ENCODE measurements at regions not wholly inside any gene's neighbourhood (a gene's known extent, or its start where the extent isn't known, plus 50 kb on each side); places are given as distances from the start of the nearest gene placed in this dataset.

DNA sequence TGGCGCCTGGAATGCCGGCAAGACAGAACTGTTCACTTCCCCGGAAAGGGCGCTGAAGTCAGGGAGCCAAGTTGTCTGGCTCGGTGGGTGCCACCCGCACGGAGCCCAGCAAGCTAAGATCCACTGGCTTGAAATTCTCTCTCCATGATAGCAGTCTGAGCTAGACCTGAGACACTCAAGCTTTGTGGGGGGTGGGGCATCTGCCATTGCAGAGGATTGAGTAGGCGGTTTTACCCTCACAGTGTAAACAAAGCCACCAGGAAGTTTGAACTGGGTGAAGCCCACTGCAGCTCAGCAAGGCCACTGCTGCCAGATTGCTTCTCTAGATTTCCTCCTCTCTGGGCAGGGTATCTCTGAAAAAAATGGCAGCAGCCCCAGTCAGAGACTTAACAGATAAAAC, 277.4 kb downstream of the SLCO4C1 start:
- TF ChIP-seq CTCF (IDR thresholded peaks at IDR 0.05; ENCODE audit: low read length) (no peak), EZH2 (IDR thresholded peaks at IDR 0.05; ENCODE audit: borderline replicate concordance, low read length) (no peak)
